ENCODE measurements at regions not wholly inside any gene's neighbourhood (a gene's known extent, or its start where the extent isn't known, plus 50 kb on each side); places are given as distances from the start of the nearest gene placed in this dataset.

DNA sequence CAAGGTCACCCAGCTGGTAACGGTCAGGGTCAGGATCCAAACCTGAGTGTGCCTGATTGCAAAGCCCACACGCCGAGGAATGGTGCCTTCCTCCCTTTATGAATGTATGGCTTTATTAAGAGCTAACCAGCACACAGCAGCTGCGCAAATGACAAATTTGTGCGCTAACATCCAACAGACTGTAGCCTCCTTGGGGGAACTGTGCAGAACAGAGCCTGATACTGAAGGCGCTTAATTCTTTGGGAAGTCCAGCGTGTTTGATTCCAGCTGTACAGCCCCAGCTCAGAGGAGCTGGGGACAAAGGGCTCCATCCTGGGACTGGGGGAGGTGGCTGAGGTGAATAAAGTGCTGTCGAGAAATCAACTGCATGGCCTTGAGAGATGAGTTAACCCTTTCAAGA is 75.7 kb upstream of the JARID2 start:
- ATAC-seq, result no peak
- POLR2A ChIA-PET, result no interaction called here

DNA sequence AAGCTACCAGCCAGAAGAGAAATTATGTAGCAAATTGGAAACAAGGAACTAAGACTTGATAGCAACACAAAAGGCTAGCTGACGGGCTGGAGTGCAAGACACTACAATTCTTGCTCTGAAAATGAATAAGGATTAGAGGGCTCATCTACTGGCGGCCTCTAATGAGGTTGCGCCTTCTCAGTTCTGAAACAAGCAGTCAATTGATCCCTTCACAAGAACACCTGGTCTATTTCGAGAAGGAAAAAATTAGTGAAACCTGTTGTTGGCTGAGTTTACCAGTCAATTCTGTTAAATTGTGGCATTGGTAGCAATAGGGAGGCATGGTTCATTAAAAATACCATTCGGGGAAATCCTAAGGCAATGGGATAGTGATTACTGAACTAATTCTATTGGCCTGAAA is 74.8 kb upstream of the JARID2 start:
- ATAC-seq (no peak), DNase-seq (ENCODE audit: low read depth, low spot score) (no peak)
- BruUV-seq (replicated peaks), result no TSS peak
- no peak for TF ChIP-seq SIN3A (IDR thresholded peaks at IDR 0.05; ENCODE audit: borderline replicate concordance, insufficient read depth, low read depth, low read length)
- TF ChIP-seq, protein P1, sequence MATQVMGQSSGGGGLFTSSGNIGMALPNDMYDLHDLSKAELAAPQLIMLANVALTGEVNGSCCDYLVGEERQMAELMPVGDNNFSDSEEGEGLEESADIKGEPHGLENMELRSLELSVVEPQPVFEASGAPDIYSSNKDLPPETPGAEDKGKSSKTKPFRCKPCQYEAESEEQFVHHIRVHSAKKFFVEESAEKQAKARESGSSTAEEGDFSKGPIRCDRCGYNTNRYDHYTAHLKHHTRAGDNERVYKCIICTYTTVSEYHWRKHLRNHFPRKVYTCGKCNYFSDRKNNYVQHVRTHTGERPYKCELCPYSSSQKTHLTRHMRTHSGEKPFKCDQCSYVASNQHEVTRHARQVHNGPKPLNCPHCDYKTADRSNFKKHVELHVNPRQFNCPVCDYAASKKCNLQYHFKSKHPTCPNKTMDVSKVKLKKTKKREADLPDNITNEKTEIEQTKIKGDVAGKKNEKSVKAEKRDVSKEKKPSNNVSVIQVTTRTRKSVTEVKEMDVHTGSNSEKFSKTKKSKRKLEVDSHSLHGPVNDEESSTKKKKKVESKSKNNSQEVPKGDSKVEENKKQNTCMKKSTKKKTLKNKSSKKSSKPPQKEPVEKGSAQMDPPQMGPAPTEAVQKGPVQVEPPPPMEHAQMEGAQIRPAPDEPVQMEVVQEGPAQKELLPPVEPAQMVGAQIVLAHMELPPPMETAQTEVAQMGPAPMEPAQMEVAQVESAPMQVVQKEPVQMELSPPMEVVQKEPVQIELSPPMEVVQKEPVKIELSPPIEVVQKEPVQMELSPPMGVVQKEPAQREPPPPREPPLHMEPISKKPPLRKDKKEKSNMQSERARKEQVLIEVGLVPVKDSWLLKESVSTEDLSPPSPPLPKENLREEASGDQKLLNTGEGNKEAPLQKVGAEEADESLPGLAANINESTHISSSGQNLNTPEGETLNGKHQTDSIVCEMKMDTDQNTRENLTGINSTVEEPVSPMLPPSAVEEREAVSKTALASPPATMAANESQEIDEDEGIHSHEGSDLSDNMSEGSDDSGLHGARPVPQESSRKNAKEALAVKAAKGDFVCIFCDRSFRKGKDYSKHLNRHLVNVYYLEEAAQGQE (IDR thresholded peaks at IDR 0.05; ENCODE audit: insufficient read depth in 1 of 2, low read depth in 2 of 2, low read length in 1 of 2), result no peak
- Histone ChIP-seq H3K4me3 (ENCODE audit: low read depth in 2 of 2, low read length in 2 of 2) (no peak overlapping the region), H3K27me3 (ENCODE audit: control insufficient read depth, insufficient read depth, low read length) (no peaks in the 10 kb centered on the region), H3K36me3 (ENCODE audit: control insufficient read depth, insufficient read depth, low read length) (no peaks in the 10 kb centered on the region), H3K9me3 (ENCODE audit: control insufficient read depth, insufficient read depth, low read depth, low read length) (no peaks in the 10 kb centered on the region), H3K4me1 (ENCODE audit: control insufficient read depth, insufficient read depth, low read length) (no peaks in the 10 kb centered on the region), H3K27ac (ENCODE audit: low read length) (no peak overlapping the region)
- POLR2A ChIA-PET, result no interaction called here
- in situ Hi-C loops (cut with HindIII; ENCODE audit: low pct_unique_long_range_greater_than_20kb, low sequenced_read_pairs) (no loop called here), intact Hi-C loops (cut with micrococcal nuclease; ENCODE audit: unreplicated experiment) (no loop called here)
- CTCF ChIA-PET, result no interaction called here

More for the DNA sequence above, 75.7 kb upstream of the JARID2 start:
- no peaks in the 10 kb centered on the region for H3K9me3 ChIP-seq (ENCODE audit: control insufficient read depth, insufficient read depth, low read depth, low read length)
- no peak for TF ChIP-seq POLR2AphosphoS5 (IDR thresholded peaks at IDR 0.05; ENCODE audit: low read depth, low read length)
- no peak for TF ChIP-seq SIN3A (IDR thresholded peaks at IDR 0.05; ENCODE audit: borderline replicate concordance, insufficient read depth, low read depth, low read length)
- TF ChIP-seq, protein P2, sequence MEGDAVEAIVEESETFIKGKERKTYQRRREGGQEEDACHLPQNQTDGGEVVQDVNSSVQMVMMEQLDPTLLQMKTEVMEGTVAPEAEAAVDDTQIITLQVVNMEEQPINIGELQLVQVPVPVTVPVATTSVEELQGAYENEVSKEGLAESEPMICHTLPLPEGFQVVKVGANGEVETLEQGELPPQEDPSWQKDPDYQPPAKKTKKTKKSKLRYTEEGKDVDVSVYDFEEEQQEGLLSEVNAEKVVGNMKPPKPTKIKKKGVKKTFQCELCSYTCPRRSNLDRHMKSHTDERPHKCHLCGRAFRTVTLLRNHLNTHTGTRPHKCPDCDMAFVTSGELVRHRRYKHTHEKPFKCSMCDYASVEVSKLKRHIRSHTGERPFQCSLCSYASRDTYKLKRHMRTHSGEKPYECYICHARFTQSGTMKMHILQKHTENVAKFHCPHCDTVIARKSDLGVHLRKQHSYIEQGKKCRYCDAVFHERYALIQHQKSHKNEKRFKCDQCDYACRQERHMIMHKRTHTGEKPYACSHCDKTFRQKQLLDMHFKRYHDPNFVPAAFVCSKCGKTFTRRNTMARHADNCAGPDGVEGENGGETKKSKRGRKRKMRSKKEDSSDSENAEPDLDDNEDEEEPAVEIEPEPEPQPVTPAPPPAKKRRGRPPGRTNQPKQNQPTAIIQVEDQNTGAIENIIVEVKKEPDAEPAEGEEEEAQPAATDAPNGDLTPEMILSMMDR (IDR thresholded peaks at IDR 0.05), result no peak
- no peak for TF ChIP-seq TCF7L2 (IDR thresholded peaks at IDR 0.05; ENCODE audit: low read depth, low read length)
- TF ChIP-seq, protein P1 (IDR thresholded peaks at IDR 0.05; ENCODE audit: insufficient read depth in 1 of 2, low read depth in 2 of 2, low read length in 1 of 2), result no peak
- in situ Hi-C loops (cut with HindIII; ENCODE audit: low pct_unique_long_range_greater_than_20kb, low sequenced_read_pairs) (no loop called here), intact Hi-C loops (cut with micrococcal nuclease; ENCODE audit: unreplicated experiment) (no loop called here)
- DNase-seq (ENCODE audit: low read depth, low spot score), result no peak
- no peak overlapping the region for H3K27ac ChIP-seq (ENCODE audit: low read length)
- no TSS peak for BruUV-seq (replicated peaks)
- H3K4me3 ChIP-seq (ENCODE audit: low read depth in 2 of 2, low read length in 2 of 2), result no peak overlapping the region
- CTCF ChIA-PET, result no interaction called here
- H3K36me3 ChIP-seq (ENCODE audit: control insufficient read depth, insufficient read depth, low read length), result no peaks in the 10 kb centered on the region
- H3K4me1 ChIP-seq (ENCODE audit: control insufficient read depth, insufficient read depth, low read length), result no peaks in the 10 kb centered on the region
- no peaks in the 10 kb centered on the region for H3K27me3 ChIP-seq (ENCODE audit: control insufficient read depth, insufficient read depth, low read length)
